ENCODE measurements at regions not wholly inside any gene's neighbourhood (a gene's known extent, or its start where the extent isn't known, plus 50 kb on each side); places are given as distances from the start of the nearest gene placed in this dataset.
A peak's percentile ranks its signal among the peaks of the same experiment; 100 is the strongest.

GRCh38 chr3:70899816-70900215 is 587.4 kb upstream of the MDFIC2 start:
- no peak for DNase-seq

GRCh38 chr3:70890020-70890394 is 577.6 kb upstream of the MDFIC2 start:
- DNase-seq = no peak

- DNase-seq = no peak
Measured at GRCh38 chr3:70889162-70890019, 577.0 kb upstream of the MDFIC2 start.

- DNase-seq = no peak
Measured at GRCh38 chr3:70885636-70886035, 573.2 kb upstream of the MDFIC2 start.

GRCh38 chr3:70882104-70882503 is 569.7 kb upstream of the MDFIC2 start:
- no peak for DNase-seq

- DNase-seq = no peak
Measured at GRCh38 chr3:70880421-70880820, 568.0 kb upstream of the MDFIC2 start.

- DNase-seq = no peak
Measured at GRCh38 chr3:70876154-70876553, 563.7 kb upstream of the MDFIC2 start.

- no peak for DNase-seq
Measured at GRCh38 chr3:70874196-70874595, 561.8 kb upstream of the MDFIC2 start.

GRCh38 chr3:70873686-70874085 is 561.2 kb upstream of the MDFIC2 start:
- no peak for DNase-seq

GRCh38 chr3:70871909-70872656 is 559.6 kb upstream of the MDFIC2 start:
- no peak for DNase-seq

- no peak for DNase-seq
Measured at GRCh38 chr3:70870576-70870975, 558.1 kb upstream of the MDFIC2 start.

- no peak for DNase-seq
Measured at GRCh38 chr3:70868561-70868960, 556.1 kb upstream of the MDFIC2 start.

- DNase-seq = no peak
Measured at GRCh38 chr3:70863049-70863448, 550.6 kb upstream of the MDFIC2 start.

- peak in 1 of 4 experiments; percentile 26 for DNase-seq
Measured at GRCh38 chr3:70861855-70862254, 549.4 kb upstream of the MDFIC2 start.

- DNase-seq = no peak
Measured at GRCh38 chr3:70861234-70861633, 548.8 kb upstream of the MDFIC2 start.

- DNase-seq = no peak
Measured at GRCh38 chr3:70857916-70858315, 545.5 kb upstream of the MDFIC2 start.

- peak; percentile 4 to 68 (median 36) for DNase-seq
Measured at GRCh38 chr3:70856414-70857162, 544.1 kb upstream of the MDFIC2 start.

- DNase-seq = no peak
Measured at GRCh38 chr3:70855149-70855548, 542.7 kb upstream of the MDFIC2 start.

- peak in 2 of 4 experiments; percentile 9 to 34 for DNase-seq
Measured at GRCh38 chr3:70854108-70854507, 541.7 kb upstream of the MDFIC2 start.

- DNase-seq = no peak
Measured at GRCh38 chr3:70853161-70853944, 540.9 kb upstream of the MDFIC2 start.

GRCh38 chr3:70849911-70850699 is 537.7 kb upstream of the MDFIC2 start:
- no peak for DNase-seq
